ENCODE measurements at regions not wholly inside any gene's neighbourhood (a gene's known extent, or its start where the extent isn't known, plus 50 kb on each side); places are given as distances from the start of the nearest gene placed in this dataset.

DNA sequence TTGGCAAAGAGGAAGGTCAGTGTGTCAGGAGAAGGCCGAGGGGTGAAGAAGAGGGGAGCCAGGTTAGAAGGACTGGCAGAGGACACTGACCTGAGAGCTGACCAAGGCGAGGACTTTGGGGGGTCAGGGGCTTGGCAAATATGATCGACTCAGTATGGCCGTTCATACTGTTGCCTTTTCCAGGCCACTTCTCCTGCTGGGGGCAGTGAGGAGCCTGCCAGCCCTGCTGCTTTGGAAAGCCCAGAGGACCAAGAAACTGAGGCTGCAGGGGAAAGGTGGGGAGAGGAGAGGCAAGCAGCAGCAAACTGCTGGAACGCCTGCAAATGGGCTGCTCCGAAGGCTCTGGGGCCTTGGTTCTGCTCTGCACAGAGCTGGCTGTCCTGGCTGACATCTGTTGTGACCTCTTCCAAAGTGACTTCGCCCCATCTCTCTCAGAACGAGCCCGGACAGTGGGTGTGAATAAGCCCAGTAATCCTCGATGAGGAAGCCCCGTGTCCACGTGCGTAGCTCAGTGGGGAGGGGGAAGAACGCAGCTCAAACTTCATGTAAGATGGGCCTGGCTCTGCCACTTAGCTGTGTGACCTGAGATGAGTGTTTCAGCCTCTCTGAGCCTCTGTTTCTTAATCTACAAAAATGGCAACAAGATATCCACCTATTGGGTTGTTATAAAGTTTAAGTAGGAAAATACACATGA, 111.3 kb downstream of the SALL1 start:
- Histone ChIP-seq H3K27ac (ENCODE audit: low read length) (no peak overlapping the region), H3K4me3 (ENCODE audit: low read length) (no peak overlapping the region), H3K36me3 (ENCODE audit: control insufficient read depth, insufficient read depth, low read length) (no peaks in the 10 kb centered on the region), H3K9me3 (replicated peaks; ENCODE audit: control insufficient read depth, low read depth, low read length) (no peaks in the 10 kb centered on the region), H3K4me1 (ENCODE audit: control insufficient read depth, insufficient read depth, low read length) (no peaks in the 10 kb centered on the region), H3K27me3 (ENCODE audit: control insufficient read depth, insufficient read depth, low read length) (no peaks in the 10 kb centered on the region)
- DNase-seq, result no peak
- WGBS (ENCODE audit: insufficient coverage), result 72% methylated on average over 9 of the region's 14 CpGs

DNA sequence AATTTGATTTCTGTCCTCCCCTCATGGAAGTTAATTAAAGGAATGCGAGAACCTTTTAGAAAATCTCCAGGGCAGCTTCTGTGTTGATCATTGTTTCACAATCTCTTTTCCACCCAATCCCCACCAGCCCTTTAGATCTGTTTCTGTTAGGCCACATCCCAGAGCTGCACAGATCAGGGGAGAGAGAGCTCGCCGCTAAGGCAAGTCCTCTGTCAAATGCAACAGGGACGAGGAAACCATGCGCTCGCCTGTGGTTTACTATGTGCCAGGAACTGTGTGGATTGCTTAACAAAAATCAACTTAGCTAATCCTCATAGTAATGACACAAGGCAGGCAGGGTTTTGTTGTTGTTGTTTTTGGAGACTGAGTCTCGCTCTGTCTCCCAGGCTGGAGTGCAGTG, 115.4 kb downstream of the SALL1 start:
- Histone ChIP-seq H3K4me1 (ENCODE audit: control insufficient read depth, insufficient read depth, low read length) (peaks cover 5% of the 10 kb centered on the region), H3K9me3 (replicated peaks; ENCODE audit: control insufficient read depth, low read depth, low read length) (no peaks in the 10 kb centered on the region), H3K36me3 (ENCODE audit: control insufficient read depth, insufficient read depth, low read length) (no peaks in the 10 kb centered on the region), H3K27ac (ENCODE audit: low read length) (no peak overlapping the region), H3K4me3 (ENCODE audit: low read length) (no peak overlapping the region), H3K27me3 (ENCODE audit: control insufficient read depth, insufficient read depth, low read length) (peaks cover under 1% of the 10 kb centered on the region)
- no peak for DNase-seq
- WGBS (ENCODE audit: insufficient coverage), result 100% methylated on average over 1 of the region's 7 CpGs

DNA sequence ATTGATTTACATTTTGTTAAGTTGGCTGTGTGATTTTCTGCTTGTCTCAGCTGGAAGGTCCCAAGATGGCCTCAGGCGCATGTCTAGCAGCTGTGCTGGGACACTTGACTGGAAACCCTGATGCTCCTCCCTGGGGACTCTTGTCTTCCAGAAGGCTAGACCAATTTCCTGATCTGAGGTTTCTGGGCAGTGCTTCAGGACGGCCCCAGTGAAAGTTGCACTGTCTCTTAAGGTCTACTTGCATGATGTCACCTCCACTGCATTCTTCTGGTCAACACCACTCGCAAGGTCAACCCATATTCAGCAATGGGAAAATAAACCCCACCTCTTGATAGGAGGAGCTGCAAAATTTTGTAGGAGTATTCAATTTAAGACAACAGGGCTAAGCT, 116.0 kb downstream of the SALL1 start:
- 38% methylated on average over 2 of the region's 3 CpGs for WGBS (ENCODE audit: insufficient coverage)
- DNase-seq, result peak; percentile 90
- no peaks in the 10 kb centered on the region for H3K36me3 ChIP-seq (ENCODE audit: control insufficient read depth, insufficient read depth, low read length)

DNA sequence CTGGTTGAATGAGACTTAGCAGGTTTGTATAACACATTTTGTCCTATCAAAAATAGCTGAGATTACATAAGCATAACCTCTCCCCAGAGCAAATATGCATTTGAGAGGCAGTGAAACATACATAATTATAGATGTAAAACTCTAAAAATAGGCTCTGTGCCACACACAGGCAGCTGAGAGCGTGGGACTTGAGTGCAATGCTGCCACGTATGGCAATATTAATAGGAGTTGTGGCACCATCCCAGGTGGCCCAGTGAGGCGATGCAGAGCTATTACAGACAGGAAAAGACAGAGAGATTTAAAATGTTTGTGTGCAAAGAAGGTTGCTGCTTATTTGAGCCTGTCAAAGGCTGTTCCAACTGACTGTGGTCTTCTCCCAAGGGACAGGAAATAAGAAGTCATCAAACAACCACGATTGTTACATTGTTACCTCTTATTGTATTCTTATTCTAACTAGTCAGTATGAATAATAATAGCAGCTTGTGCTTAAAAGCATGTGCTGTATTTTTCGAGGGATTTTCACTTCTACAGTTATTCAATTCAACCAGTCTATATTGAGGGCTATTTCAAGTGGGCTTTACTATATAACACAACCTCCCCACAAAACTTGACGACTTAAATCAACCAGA, 116.5 kb downstream of the SALL1 start:
- 19% methylated on average over 3 of the region's 6 CpGs for WGBS (ENCODE audit: insufficient coverage)
- no peak overlapping the region for H3K4me3 ChIP-seq (ENCODE audit: low read length)
- DNase-seq, result peak; percentile 37
- no peaks in the 10 kb centered on the region for H3K36me3 ChIP-seq (ENCODE audit: control insufficient read depth, insufficient read depth, low read length)
- no peaks in the 10 kb centered on the region for H3K9me3 ChIP-seq (replicated peaks; ENCODE audit: control insufficient read depth, low read depth, low read length)
- H3K4me1 ChIP-seq (ENCODE audit: control insufficient read depth, insufficient read depth, low read length), result peaks cover 5% of the 10 kb centered on the region
- peak overlapping the region; percentile 15 for H3K27ac ChIP-seq (ENCODE audit: low read length)
- peaks cover 2% of the 10 kb centered on the region for H3K27me3 ChIP-seq (ENCODE audit: control insufficient read depth, insufficient read depth, low read length)

More for the DNA sequence above, 116.0 kb downstream of the SALL1 start:
- Histone ChIP-seq H3K4me3 (ENCODE audit: low read length) (no peak overlapping the region), H3K27me3 (ENCODE audit: control insufficient read depth, insufficient read depth, low read length) (peaks cover 2% of the 10 kb centered on the region), H3K27ac (ENCODE audit: low read length) (peak overlapping the region; percentile 15), H3K9me3 (replicated peaks; ENCODE audit: control insufficient read depth, low read depth, low read length) (no peaks in the 10 kb centered on the region), H3K4me1 (ENCODE audit: control insufficient read depth, insufficient read depth, low read length) (peaks cover 5% of the 10 kb centered on the region)

DNA sequence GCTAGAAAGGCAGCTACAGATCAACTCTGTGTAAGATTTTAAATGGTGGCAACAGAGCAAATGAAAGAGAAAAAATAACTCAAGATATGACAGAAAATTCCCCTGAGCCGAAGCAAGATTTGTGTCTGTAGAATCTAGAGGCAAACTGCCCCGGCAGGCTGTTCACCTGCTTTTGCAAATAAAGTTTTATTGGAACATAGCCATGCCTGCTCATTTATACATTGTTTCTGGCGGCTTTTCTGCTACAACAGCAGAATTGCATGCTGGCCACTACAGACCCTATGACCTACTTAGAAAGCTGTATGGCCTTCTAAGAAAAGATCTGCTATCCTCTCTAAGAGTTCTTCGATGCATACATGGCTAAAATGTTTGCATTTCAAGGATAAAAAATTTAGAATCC, 119.5 kb downstream of the SALL1 start:
- Histone ChIP-seq H3K9me3 (replicated peaks; ENCODE audit: control insufficient read depth, low read depth, low read length) (no peaks in the 10 kb centered on the region), H3K36me3 (ENCODE audit: control insufficient read depth, insufficient read depth, low read length) (no peaks in the 10 kb centered on the region), H3K27ac (ENCODE audit: low read length) (no peak overlapping the region), H3K4me3 (ENCODE audit: low read length) (no peak overlapping the region), H3K27me3 (ENCODE audit: control insufficient read depth, insufficient read depth, low read length) (peaks cover 2% of the 10 kb centered on the region), H3K4me1 (ENCODE audit: control insufficient read depth, insufficient read depth, low read length) (peaks cover 5% of the 10 kb centered on the region)
- no peak for DNase-seq
- 78% methylated on average over 3 of the region's 4 CpGs for WGBS (ENCODE audit: insufficient coverage)

DNA sequence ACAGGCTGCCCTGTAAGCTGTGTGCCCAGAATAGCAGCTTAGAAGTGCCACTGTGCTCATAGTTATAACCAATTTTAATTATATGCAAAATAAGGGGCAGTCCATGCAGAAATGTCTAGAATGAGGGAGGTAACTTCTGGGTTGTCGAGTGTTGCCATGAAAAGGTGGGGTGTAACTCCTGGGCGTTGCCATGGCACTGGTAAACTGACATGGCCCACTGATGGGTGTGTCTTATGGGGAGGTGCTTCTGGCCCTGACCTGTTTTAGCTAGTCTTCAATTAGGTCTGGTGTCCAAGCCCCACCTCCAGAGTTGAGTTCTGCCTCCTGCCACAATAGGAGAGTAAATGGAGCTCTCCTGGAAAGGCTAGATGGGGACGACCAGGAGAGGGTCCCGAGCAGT, 120.6 kb downstream of the SALL1 start:
- peaks cover 5% of the 10 kb centered on the region for H3K4me1 ChIP-seq (ENCODE audit: control insufficient read depth, insufficient read depth, low read length)
- H3K9me3 ChIP-seq (replicated peaks; ENCODE audit: control insufficient read depth, low read depth, low read length), result no peaks in the 10 kb centered on the region
- H3K4me3 ChIP-seq (ENCODE audit: low read length), result no peak overlapping the region
- WGBS (ENCODE audit: insufficient coverage), result 58% methylated on average over 4 of the region's 4 CpGs
- H3K36me3 ChIP-seq (ENCODE audit: control insufficient read depth, insufficient read depth, low read length), result no peaks in the 10 kb centered on the region
- peaks cover 2% of the 10 kb centered on the region for H3K27me3 ChIP-seq (ENCODE audit: control insufficient read depth, insufficient read depth, low read length)
- H3K27ac ChIP-seq (ENCODE audit: low read length), result no peak overlapping the region
- DNase-seq, result no peak

- Histone ChIP-seq H3K9me3 (replicated peaks; ENCODE audit: control insufficient read depth, low read depth, low read length) (no peaks in the 10 kb centered on the region), H3K36me3 (ENCODE audit: control insufficient read depth, insufficient read depth, low read length) (no peaks in the 10 kb centered on the region), H3K27ac (ENCODE audit: low read length) (no peak overlapping the region), H3K27me3 (ENCODE audit: control insufficient read depth, insufficient read depth, low read length) (peaks cover 5% of the 10 kb centered on the region), H3K4me3 (ENCODE audit: low read length) (no peak overlapping the region), H3K4me1 (ENCODE audit: control insufficient read depth, insufficient read depth, low read length) (no peaks in the 10 kb centered on the region)
- DNase-seq, result no peak
- 64% methylated on average over 3 of the region's 4 CpGs for WGBS (ENCODE audit: insufficient coverage)
Measured at GRCh38 chr16:51025588-51026290, 125.3 kb downstream of the SALL1 start.

GRCh38 chr16:51024703-51025102, 126.4 kb downstream of the SALL1 start:
- H3K9me3 ChIP-seq (replicated peaks; ENCODE audit: control insufficient read depth, low read depth, low read length), result no peaks in the 10 kb centered on the region
- H3K4me3 ChIP-seq (ENCODE audit: low read length), result no peak overlapping the region

DNA sequence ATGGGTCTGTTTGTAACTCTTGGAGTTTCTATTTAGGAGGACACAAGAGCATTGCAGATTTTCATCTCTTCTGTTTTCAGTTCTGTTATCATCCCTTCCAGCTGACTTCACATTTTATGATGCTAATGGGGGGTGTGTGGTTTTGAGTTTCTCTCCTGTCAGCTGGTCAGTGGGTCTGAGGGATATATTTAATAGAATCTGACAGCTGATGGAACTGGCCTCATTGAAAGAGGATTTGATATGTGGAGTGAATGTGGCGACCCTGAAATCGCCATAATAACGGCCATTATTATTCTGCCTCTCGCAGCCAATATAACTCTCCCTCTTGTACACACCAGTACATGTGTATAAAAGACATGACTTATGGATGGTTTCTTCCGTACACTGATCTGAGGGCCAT, 128.1 kb downstream of the SALL1 start:
- Histone ChIP-seq H3K4me3 (ENCODE audit: low read length) (no peak overlapping the region), H3K36me3 (ENCODE audit: control insufficient read depth, insufficient read depth, low read length) (no peaks in the 10 kb centered on the region), H3K4me1 (ENCODE audit: control insufficient read depth, insufficient read depth, low read length) (no peaks in the 10 kb centered on the region), H3K27me3 (ENCODE audit: control insufficient read depth, insufficient read depth, low read length) (peaks cover 3% of the 10 kb centered on the region), H3K9me3 (replicated peaks; ENCODE audit: control insufficient read depth, low read depth, low read length) (no peaks in the 10 kb centered on the region), H3K27ac (ENCODE audit: low read length) (no peak overlapping the region)
- WGBS (ENCODE audit: insufficient coverage), result no CpG with 5 or more reads among the region's 5 CpGs
- DNase-seq, result no peak

More at GRCh38 chr16:51024703-51025102, 126.4 kb downstream of the SALL1 start:
- Histone ChIP-seq H3K4me1 (ENCODE audit: control insufficient read depth, insufficient read depth, low read length) (no peaks in the 10 kb centered on the region), H3K27me3 (ENCODE audit: control insufficient read depth, insufficient read depth, low read length) (peaks cover 3% of the 10 kb centered on the region), H3K27ac (ENCODE audit: low read length) (no peak overlapping the region), H3K36me3 (ENCODE audit: control insufficient read depth, insufficient read depth, low read length) (no peaks in the 10 kb centered on the region)
- whole genome bisulfite sequencing (ENCODE audit: insufficient coverage), result 80% methylated on average over 2 of the region's 6 CpGs
- no peak for DNase-seq

DNA sequence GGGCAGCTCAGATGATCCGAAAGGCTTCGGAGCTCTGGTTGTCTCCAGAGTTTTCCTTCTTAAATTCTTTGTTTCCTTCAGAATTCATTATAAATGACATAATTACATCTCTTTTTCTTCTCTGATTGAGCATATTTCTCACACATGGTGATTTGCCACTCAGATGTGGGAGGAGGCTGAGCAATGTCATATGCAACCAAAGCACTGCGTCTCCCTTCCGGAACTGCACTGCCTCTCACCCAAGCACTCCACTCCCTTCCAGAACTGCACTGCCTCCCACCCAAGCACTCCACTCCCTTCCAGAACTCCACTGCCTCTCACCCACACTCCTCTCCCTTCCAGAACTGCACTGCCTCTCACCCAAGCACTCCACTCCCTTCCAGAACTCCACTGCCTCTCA, 131.5 kb downstream of the SALL1 start:
- Histone ChIP-seq H3K4me3 (ENCODE audit: low read length) (no peak overlapping the region), H3K9me3 (replicated peaks; ENCODE audit: control insufficient read depth, low read depth, low read length) (no peaks in the 10 kb centered on the region), H3K27me3 (ENCODE audit: control insufficient read depth, insufficient read depth, low read length) (peaks cover 3% of the 10 kb centered on the region), H3K4me1 (ENCODE audit: control insufficient read depth, insufficient read depth, low read length) (no peaks in the 10 kb centered on the region), H3K27ac (ENCODE audit: low read length) (no peak overlapping the region), H3K36me3 (ENCODE audit: control insufficient read depth, insufficient read depth, low read length) (no peaks in the 10 kb centered on the region)
- 81% methylated on average over 2 of the region's 4 CpGs for WGBS (ENCODE audit: insufficient coverage)
- no peak for DNase-seq
